Kasumi-1 (cell line): ENCODE measurements at regions not wholly inside any gene's neighbourhood (a gene's known extent, or its start where the extent isn't known, plus 50 kb on each side); places are given as distances from the start of the nearest gene placed in this dataset.
"Not testable (repeated sequence)": the region's sequence is repeated elsewhere in the genome, so short reads cannot be mapped to it uniquely, and the experiment has no call there.

Experiments used
- DNase-seq, 2 experiments: peaks; one replicate each; lab custom pipeline; 2025; lab: John Stamatoyannopoulos, UW

DNA sequence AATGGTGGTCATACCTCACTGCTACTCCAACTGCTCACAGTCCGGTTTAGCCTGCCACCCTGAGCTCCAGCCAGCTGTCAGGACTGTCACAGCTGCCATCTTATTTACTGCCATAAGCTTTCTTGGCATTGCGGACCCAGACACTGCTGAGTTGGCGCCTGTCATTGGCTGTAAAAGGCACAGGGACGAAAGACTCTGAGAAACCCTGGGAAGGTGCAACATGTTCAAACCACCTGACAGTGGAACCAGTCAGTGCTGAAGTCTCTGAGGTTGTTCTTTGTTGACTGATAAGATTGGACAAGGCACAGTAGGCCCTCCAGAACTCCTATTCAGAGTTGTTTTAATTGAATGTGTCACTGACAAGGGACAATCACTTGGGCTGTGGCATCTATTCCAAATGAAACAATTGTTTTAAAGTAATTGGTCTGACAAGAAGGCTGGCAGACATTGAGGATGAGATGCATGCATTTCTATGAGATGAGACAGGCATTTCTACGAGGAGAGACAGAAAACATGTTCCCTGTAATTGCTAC, 927.8 kb downstream of the STPG2 start:
- DNase-seq = no peak

DNA sequence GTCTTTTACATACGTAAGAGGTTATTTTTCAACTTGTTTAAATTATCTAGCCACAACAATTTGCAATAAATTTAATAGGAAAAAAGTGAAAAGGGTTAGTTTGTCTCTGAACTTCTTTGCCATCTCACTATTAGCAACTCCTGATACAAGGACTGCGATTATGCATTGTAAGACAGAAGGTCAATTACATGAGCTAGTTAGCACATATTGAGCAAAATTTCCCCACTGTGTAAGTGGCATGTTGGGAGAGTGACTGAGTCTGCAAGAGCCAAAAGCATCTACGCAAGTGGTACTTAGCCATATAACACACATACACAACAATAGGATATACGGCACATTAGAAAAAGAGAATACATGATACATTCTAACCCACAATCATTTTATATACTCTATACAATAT, 927.2 kb downstream of the STPG2 start:
- DNase-seq = no peak

DNA sequence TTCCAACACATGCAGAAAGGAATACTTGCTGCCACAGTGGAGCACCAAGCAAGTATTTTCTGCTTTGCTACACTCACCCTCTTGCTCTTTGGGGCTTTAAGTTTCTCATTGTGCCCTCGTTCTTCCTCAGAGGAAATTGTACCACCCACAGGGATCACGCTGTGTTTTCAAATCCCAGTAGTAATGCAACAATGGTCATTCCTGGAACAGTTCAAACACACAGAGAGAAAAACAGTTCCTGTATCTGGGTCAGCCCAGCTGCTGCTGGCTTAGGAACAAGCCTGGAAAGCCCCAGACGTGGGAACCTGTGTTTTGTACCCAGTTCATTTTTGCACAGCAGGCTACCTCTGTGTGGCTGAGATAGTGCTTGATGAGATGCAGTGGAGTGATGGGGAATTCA, 907.8 kb downstream of the STPG2 start:
- no peak for DNase-seq

DNA sequence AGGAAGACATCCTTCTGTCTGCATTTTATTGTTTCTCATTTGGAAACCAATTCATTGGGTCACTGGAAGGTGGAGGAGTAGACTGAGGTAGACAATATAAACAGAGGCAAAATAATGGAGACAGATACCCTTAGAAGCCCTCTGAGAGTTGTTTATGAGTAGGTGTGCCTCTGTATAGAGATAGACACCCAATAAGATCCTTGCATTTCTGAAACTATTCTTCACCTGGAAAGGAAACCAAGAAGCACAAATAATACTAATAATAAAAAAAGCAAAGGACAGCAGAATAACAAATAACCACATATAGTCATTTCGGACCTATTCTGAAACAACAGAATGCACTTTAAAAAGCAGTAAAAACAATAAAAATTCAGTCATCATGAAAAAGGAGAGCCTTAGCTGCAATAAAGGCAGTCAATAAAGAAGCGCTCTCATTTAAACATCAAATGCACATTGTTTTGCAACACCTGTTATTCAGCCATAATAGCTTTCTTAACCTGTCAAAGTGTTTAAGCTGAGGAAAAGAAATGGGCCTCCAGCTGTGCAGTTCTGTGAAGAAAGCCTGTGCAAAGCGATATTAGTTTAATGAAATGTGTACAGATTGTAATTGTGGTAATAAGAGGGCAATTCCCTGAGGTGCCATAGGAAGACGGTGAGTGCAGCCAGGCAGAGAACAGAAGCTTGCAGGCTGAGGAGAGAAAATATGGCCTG, 904.2 kb downstream of the STPG2 start:
- DNase-seq = no peak

DNA sequence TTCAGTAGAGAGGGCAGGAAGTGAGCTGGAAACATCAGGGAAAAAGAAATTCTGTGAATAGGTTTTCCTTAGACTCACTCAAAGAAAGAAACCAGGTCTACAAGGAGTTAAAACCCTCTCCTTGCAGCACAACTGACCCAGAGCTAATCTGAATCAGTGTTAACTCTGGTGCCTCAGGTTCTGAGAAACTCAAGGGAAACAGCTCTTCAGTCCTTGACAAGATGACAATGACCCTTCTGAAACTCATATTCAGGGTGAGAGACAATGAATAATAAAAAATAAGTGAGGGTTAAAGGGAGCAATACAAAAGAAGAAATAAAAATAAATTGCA, 903.6 kb downstream of the STPG2 start:
- no peak for DNase-seq

DNA sequence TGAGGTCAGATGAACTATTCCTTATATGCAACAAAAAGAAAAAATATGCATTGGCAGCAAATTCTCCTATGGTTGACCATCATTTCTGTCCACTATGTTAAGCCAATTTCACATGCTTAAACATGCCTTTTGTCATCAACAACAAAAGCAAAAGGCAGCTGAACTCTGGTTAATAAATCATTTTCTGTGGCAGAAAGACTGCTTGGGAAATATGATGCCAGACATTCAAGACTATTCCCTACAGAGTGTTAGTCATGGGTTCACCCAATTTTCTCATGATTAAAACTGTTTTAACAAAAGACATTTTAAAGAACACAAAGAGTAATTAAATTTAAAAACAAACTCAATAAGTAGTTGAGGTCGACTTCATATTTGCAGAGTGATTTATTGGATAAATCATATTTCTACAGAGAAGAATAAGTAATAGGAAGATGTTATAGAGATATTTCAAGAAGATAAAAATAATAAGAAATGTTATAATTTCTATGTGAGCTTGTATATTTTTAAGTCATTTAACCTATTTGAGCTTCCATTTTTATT, 890.6 kb downstream of the STPG2 start:
- no peak for DNase-seq

DNA sequence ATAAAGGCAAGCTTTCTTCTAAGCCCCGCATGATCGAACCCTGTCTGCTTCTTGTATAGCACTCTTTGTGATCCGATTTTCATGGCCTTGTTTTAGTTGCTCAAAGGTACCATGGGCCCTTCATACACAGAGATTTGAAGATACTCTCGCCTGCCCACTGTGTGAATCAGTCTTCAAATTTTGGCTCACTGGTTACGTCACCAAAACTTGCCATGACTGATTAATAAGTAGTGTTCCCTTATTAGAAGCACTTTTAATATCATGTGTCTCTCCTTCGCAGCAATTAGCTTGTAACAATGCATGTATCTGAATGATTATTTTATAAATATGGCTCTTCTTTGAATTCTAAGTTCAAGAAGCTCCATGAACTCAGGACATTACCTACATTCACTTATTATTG, 880.5 kb downstream of the STPG2 start:
- no peak for DNase-seq

DNA sequence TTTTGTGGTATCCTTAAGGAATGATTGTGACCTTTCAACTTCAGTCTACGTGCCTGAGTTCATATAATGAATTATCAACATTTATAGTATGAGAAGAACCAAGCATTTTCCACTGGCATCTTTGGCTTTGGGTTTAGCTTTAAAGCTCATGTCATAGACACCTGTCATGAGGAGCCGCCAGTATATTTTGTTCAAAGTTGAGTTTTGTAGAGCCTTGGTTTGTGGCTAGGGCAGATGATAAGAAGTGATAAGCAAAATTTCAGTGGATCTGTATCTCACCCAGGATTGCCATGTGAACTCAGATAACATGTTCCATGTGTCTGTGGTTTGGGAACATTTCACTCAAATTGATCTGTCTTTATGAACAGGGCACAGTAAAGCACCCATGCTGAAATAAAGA, 873.2 kb downstream of the STPG2 start:
- no peak for DNase-seq

DNA sequence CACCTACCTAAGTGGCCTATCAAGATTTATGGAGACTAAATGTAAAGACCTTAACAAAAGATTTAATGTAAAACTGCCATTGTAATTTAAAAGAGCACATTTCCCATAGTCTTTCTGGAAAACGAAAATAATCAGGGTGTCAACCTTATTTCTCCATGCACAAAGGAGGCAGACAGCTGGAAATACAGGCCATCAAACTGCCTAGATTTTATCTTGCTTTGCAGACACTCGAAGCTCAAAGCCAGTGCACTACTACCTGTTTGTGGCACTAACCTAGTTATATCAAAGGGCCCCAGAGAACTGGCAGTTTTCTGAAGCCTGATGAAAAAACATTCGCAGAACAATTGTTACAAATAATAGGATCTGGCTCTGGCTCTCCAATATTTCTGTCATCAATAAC, 863.9 kb downstream of the STPG2 start:
- no peak for DNase-seq

DNA sequence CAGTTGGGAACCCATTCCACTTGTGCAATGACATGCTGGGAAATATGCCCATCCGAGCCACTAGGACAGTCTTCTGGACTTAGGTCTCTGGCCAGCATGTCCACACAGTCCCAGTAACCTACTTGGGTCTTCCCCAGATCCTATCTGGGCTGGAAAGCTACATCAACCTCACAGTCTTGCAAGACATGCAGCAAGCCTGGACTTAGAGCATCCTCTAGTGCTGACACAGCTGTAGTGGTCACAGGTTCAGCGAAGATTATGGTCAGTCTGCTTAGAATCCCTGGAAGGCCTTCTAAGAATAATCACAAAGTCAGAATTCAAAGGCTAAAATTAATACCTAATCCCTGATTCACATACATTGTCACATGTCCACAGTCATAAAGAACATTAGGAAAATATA, 842.7 kb downstream of the STPG2 start:
- no peak for DNase-seq

DNA sequence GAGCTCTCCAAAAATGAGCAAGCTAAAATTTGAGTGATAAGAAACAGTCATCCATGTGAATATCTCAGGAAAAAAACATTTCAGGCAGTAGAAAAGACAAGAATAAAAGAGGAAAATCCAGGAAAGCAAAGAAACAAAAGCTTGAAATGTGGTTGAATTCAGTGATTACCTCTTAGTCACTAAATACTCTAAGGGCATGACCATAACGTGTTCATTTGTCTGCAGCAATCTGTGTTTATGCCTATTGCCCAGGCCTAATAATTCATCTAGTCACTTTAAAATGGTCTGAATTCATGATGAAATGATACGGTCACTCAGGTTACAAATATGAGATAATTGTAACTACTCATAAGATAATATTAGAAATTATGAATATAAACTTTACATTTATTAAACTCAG, 837.9 kb downstream of the STPG2 start:
- DNase-seq = no peak

DNA sequence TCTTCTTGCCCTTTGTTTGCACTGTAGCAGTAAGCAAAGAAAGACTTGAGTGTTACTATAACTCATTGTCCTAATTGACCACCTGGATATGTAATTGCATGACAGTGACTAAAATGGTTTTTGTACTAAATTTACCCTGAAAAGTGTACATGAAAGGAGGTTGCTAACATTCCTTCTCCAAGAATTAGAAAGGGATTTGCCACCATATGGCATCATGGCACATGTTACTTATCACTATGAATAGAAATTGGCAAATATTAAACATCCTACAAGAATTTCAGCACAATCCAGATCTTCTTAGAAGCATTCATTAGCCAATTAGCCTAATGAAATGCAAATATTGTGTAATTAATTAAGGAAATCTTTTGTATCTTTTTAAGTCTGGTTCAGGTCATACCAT, 834.2 kb downstream of the STPG2 start:
- no peak for DNase-seq

DNA sequence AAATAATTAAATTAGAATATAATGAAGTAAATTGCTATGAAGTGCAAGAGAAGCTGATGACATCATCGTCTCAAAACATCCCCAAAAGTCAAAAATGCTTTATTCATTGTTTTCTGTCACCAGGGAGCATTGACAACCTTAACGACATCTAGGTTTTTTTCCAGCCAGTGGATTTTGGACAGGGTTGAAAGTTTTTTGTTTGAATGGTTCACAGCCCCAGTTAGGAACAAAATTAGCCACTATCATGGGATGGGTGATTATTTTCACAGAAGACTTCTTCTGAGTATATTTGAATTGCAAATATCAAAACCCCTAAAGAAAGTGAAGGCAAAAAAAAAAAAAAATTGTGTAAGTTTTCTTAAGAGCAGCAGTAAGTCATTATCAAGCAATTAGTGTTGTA, 826.1 kb downstream of the STPG2 start:
- DNase-seq = no peak

DNA sequence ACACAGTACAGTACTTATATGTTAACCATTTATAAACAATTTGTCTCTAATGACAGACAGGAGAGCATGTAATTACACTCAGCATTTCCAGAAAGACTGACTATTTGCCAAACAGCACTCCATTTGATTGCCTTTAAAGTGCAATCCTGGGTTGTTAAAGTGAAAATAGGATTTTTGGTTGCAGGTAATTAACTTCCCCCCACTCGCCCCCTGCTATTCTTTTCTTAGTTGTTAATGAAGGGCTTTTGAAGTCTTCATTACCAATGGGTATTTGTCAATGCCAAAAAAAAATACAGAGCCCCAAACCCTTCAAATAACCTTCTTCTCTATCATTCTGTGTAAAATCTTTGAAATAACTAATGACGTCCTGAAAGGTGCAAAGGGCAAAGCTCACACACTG, 825.6 kb downstream of the STPG2 start:
- DNase-seq = no peak

DNA sequence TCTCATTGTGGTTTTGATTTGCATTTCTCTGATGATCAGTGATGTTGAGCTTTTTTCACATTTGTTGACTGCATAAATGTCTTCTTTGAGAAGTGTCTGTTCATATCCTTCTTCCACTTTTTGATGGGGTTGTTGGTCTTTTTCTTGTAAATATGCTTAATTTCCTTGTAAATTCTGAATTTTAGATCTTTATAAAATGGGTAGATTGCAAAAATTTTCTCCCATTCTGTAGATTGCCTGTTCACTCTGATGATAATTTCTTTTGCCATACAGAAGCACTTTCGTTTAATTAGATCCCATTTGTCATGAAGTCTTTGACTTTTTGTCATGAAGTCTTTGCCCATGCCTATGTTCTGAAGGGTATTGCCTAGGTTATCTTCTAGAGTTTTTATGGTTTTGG, 817.5 kb downstream of the STPG2 start:
- DNase-seq = not testable (repeated sequence)

DNA sequence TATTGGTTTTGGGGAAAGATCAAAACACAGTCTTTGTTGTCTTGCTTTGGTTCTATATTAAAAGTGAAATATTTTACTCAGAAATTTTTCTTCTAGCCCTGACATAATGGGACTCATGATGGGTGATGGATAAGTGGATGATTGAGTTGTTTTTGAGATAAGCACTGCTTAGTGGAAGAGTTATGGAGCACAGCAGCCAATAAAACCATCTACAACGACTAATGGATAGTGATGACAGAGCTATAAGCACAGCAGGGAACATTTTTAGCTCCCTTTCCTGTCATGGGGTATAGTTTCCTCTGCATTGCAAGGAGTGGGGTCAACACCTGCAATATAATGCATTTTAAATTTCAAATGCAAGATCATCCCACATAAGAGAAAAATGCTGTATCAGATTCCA, 812.4 kb downstream of the STPG2 start:
- no peak for DNase-seq

DNA sequence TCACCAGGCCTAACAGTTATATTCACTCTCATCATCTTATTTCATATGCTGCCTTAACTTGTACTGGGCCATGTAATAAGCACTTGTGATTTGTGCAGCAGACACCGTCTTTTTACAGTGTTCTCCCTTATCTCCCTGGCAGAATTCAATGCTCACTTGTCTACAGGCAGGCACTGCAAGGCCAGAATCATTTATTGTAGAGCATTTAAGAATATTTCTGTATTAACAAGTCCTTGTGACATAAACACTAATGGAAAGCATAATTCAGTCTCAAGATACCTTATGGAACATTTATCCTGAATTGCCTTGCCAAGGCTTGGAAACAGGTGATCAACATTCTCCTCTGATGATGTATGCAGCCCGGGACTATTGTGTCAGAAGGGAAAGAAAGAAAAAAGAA, 808.9 kb downstream of the STPG2 start:
- no peak for DNase-seq

DNA sequence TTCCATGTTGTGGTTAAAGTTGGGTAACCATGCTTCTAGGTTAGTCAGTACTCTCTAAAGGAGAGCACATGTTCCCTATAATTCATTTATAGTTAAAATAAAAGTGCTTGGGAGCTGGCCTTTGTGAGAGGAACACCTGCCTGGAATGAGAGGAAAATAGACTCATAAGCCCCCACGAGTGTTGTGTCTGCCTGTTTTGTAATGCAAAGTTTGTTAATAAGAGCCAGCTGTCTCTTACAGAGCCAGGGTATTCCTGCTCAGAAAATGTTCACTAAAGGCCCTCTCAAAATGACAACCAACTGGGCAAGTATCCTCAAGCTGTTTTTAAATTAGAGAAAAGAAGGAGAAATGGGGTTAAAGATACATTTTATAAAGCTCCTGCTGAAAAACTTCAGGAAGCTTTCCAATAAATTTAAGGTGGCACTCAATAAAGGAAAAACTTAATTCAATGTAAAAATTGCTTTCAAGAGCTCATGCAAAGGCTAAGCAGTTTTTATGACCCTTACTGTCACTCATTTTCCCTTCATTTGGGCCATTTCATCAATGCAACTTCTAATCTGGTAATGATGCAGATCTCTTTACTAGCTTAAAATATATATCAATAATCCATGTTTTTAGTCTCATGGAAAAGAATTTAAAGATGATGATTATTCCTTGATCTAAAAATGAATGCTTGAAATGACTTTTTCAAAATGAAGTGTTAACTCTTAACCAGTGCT, 793.6 kb downstream of the STPG2 start:
- no peak for DNase-seq

DNA sequence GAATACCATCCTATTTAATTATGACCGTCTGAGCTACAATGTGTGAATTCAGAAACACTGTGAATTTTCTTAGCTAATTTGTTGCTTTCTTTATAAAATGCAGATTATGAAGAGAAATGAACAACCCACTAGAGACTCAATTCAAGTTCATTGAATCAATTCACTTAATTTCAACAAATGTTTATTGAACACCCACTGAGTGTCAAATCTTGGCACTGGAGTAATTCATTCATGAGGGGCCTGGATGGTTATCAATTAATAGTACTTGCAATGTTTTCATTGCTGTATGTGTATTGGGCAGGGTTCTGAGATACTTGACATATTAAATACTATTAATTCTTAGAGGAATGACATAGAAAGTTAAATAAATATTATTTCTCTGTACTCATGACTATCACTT, 789.4 kb downstream of the STPG2 start:
- DNase-seq = no peak

DNA sequence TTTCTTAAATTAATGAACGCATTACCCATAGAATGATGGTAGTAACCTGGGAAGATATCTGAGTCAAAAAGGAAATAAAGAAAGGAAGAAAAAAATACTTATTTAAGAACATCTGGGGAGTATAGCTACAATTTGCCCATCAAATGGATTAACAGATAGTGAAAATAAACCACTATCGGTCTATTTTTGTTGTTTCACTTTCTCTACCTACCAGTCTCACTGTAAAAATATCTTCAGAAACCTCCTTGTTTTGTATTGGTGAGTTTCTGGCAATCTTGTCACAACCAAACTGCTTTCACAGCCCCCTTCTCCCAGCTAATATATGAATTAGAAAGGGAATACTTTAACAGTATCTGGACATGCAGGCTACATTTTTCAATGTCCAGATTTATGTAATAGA, 783.5 kb downstream of the STPG2 start:
- no peak for DNase-seq

DNA sequence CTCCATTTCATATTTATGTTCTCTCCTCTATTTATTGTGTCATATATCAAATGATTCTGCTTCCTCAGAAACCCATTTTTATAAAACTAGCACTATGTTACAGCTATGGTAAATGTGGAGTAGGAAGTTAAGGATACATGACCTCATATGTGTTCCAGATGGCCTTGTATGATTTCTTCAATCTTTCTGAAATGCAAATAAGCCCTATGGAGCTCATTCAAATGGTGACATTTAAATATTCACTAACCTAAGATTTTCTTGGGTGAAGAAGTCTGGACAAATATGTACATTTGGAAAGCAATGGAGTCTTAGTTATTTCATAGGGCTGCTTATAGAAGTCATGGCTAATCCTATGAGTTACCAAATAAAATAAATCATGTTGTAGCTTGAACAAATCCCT, 782.5 kb downstream of the STPG2 start:
- no peak for DNase-seq

DNA sequence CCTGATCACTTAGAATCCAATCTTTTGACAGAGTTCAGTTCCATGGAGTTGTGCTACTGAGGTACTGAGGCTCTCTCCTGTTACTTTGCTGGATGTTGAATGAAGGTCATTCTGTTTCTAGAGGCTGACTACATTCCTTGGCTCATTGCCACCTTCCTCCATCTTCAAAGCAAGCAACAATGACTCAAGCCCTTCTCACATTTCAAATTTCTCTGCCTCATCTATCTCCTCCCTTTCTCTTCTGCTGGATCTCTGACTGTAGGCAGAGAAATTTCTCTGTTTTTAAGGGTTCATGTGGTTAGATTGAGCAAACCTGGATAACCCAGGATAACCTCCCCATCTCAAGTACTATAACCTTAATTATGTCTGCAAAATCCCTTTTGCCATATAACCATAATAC, 775.4 kb downstream of the STPG2 start:
- no peak for DNase-seq

DNA sequence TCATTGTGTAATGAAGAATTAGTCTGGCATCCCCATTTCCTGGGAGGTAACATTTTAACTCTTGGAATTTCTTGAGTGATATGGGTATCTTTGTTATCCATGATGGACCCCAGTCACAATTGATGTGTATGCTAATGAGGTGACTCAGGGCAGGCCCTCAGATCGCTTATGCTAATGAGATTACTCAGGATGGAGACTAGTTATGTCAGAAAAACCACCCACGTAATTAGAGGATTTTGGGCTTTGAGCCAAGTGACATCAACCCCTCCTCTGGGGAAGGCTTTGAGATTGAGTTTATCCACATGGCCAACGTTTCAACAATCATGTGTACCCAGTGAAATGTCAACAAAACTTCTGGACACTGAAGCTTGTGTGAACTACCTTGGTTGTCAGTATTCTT, 772.7 kb downstream of the STPG2 start:
- DNase-seq = no peak

DNA sequence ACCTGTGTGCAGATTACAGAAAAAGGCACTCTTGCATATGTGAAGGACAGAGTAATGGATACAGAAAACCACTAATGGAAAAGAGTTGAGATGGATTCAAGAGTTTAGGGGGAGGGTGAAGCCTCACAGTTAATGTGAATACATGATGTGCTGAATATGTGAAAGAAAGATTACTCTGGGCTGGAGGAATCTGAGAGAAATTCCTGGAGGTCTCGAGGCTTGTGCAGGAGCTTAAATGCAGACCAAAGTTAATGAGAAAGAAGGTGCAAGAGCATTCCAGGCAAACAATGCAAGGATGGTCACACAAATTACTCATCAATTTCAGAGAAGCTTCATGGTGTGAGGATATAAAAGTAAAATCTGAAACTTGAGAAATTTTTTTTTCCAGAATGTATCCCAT, 768.8 kb downstream of the STPG2 start:
- no peak for DNase-seq
